ENCODE measurements at regions not wholly inside any gene's neighbourhood (a gene's known extent, or its start where the extent isn't known, plus 50 kb on each side); places are given as distances from the start of the nearest gene placed in this dataset.

GRCh38 chr6:100230953-100231316 lies 233.8 kb downstream of the SIM1 start:
- TF ChIP-seq, protein P1, sequence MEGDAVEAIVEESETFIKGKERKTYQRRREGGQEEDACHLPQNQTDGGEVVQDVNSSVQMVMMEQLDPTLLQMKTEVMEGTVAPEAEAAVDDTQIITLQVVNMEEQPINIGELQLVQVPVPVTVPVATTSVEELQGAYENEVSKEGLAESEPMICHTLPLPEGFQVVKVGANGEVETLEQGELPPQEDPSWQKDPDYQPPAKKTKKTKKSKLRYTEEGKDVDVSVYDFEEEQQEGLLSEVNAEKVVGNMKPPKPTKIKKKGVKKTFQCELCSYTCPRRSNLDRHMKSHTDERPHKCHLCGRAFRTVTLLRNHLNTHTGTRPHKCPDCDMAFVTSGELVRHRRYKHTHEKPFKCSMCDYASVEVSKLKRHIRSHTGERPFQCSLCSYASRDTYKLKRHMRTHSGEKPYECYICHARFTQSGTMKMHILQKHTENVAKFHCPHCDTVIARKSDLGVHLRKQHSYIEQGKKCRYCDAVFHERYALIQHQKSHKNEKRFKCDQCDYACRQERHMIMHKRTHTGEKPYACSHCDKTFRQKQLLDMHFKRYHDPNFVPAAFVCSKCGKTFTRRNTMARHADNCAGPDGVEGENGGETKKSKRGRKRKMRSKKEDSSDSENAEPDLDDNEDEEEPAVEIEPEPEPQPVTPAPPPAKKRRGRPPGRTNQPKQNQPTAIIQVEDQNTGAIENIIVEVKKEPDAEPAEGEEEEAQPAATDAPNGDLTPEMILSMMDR (IDR thresholded peaks at IDR 0.05), result no peak
- TF ChIP-seq POLR2A (IDR thresholded peaks at IDR 0.05) (no peak), EP300 (IDR thresholded peaks at IDR 0.05) (no peak)
- no peak for DNase-seq
- WGBS, 3 donors, result 83 to 86% (median 83%) methylated on average over 1 of the region's 1 CpG
- Histone ChIP-seq H3K27me3 (no peaks in the 10 kb centered on the region), H3K36me3 (no peaks in the 10 kb centered on the region), H3K27ac (no peak overlapping the region), H3K9me3 (no peaks in the 10 kb centered on the region), H3K4me3 (no peak overlapping the region), H3K4me1 (ENCODE audit: insufficient read depth) (no peaks in the 10 kb centered on the region)
- intact Hi-C loops (cut with DNase I), result no loop called here

GRCh38 chr6:100230115-100230952 lies 234.4 kb downstream of the SIM1 start:
- no peak for DNase-seq
- intact Hi-C loops (cut with DNase I), result no loop called here
- no peaks in the 10 kb centered on the region for H3K36me3 ChIP-seq
- H3K4me3 ChIP-seq, result no peak overlapping the region
- H3K4me1 ChIP-seq (ENCODE audit: insufficient read depth), result no peaks in the 10 kb centered on the region
- no peaks in the 10 kb centered on the region for H3K27me3 ChIP-seq
- TF ChIP-seq, protein P1 (IDR thresholded peaks at IDR 0.05), result no peak
- TF ChIP-seq EP300 (IDR thresholded peaks at IDR 0.05) (no peak), POLR2A (IDR thresholded peaks at IDR 0.05) (no peak)
- no peaks in the 10 kb centered on the region for H3K9me3 ChIP-seq
- WGBS, 3 donors, result 83 to 90% (median 90%) methylated on average over 6 of the region's 6 CpGs
- no peak overlapping the region for H3K27ac ChIP-seq

DNA sequence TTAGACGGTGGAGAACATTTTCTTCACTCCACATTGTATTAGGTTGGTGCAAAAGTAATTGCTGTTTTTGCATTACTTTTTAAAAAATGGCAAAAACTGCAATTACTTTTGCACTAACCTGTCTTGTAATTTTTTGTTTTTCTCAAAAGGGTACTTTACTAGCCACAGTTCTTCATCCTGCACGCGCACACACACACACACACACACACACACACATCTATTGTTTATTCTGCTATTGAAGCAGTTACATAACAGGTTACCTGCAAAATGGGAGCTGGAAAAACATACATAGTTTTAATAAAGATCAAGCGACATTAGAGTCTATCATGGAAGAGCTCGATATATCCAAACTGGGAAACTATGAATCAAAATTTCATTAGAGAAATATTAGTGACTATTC lies 235.2 kb downstream of the SIM1 start:
- no peak for DNase-seq
- H3K4me1 ChIP-seq (ENCODE audit: insufficient read depth), result no peaks in the 10 kb centered on the region
- H3K9me3 ChIP-seq, result no peaks in the 10 kb centered on the region
- H3K27me3 ChIP-seq, result no peaks in the 10 kb centered on the region
- H3K4me3 ChIP-seq, result no peak overlapping the region
- H3K36me3 ChIP-seq, result no peaks in the 10 kb centered on the region
- no peak overlapping the region for H3K27ac ChIP-seq
- TF ChIP-seq, protein P1 (IDR thresholded peaks at IDR 0.05), result no peak
- no peak for TF ChIP-seq POLR2A (IDR thresholded peaks at IDR 0.05)
- TF ChIP-seq EP300 (IDR thresholded peaks at IDR 0.05), result no peak
- intact Hi-C loops (cut with DNase I), result loop anchor here in 1 of 4 donors (10.0 kb wide), 1 partner anchor 175 kb away; no protein-coding TSS in a partner anchor
- 76 to 82% (median 78%) methylated on average over 5 of the region's 5 CpGs for WGBS, 3 donors

GRCh38 chr6:100228834-100229441 lies 234.9 kb upstream of the MCHR2 start:
- Histone ChIP-seq H3K4me3 (peak overlapping the region; percentile 4), H3K9me3 (no peaks in the 10 kb centered on the region), H3K27me3 (no peaks in the 10 kb centered on the region), H3K27ac (no peak overlapping the region), H3K36me3 (no peaks in the 10 kb centered on the region), H3K4me1 (ENCODE audit: insufficient read depth) (no peaks in the 10 kb centered on the region)
- TF ChIP-seq POLR2A (IDR thresholded peaks at IDR 0.05) (no peak), EP300 (IDR thresholded peaks at IDR 0.05) (no peak)
- TF ChIP-seq, protein P1 (IDR thresholded peaks at IDR 0.05), result no peak
- peak in 3 of 5 donors; percentile 13 to 48 (median 32) for DNase-seq
- intact Hi-C loops (cut with DNase I), result loop anchor here in 1 of 4 donors (10.0 kb wide), 1 partner anchor 176 kb away; no protein-coding TSS in a partner anchor
- WGBS, 3 donors, result 0 to 2% (median 0%) methylated on average over 30 of the region's 30 CpGs

Measured in ovary (tissue), 7 donors.